ENCODE measurements at regions not wholly inside any gene's neighbourhood (a gene's known extent, or its start where the extent isn't known, plus 50 kb on each side); places are given as distances from the start of the nearest gene placed in this dataset.
"Not testable (repeated sequence)": the region's sequence is repeated elsewhere in the genome, so short reads cannot be mapped to it uniquely, and the experiment has no call there.

DNA sequence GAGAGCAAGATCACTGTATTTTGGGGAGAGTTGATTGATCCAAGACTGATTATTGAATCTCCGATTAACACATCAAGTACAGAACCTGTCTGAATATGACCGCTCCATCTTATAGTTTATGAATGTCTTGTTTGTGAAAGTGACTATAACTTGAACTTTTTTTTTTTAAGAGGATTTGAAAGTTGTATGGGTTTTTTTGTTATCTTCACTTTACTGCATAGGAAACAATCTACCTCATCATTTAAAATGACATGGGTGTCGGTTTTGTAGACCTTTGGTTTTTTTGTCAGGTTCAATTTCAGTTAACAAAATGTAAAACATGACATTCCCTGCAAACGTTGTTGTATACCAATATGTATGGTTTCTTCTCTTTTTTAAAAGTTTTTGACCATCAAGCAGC lies 103.0 kb upstream of the NUDT6 start:
- no peak for DNase-seq (ENCODE audit: extremely low read depth in 1 of 2, low read depth in 1 of 2)

- not testable (repeated sequence) for DNase-seq (ENCODE audit: extremely low read depth in 1 of 2, low read depth in 1 of 2)
Measured at GRCh38 chr4:123026015-123026414, 103.6 kb upstream of the NUDT6 start.

- no peak for DNase-seq (ENCODE audit: extremely low read depth in 1 of 2, low read depth in 1 of 2)
Measured at GRCh38 chr4:123031664-123032063, 109.3 kb upstream of the NUDT6 start.

- DNase-seq (ENCODE audit: extremely low read depth in 1 of 2, low read depth in 1 of 2): no peak
Measured at GRCh38 chr4:123034023-123034422, 111.6 kb upstream of the NUDT6 start.

GRCh38 chr4:123035239-123035638 lies 112.8 kb upstream of the NUDT6 start:
- no peak for DNase-seq (ENCODE audit: extremely low read depth in 1 of 2, low read depth in 1 of 2)

DNA sequence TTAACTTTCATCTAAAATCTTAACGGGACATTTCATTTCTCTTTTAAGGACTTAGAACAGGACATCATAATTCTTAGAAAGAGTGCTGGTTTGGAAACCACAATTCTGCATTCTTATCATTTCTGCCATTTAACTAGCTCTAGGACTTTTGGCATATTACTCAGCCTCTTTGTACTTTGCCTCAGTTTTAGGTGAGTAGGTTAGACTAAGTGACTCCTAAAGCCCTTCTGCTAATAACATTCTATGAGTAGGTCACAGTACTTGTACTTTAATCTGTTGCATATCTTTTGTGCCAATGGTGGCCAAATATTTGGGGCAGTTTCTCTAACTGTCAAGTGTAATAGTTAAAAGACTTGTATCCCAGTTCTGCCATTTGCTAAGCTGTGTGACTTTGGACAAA lies 115.4 kb upstream of the NUDT6 start:
- no peak for DNase-seq (ENCODE audit: extremely low read depth in 1 of 2, low read depth in 1 of 2)

- no peak for DNase-seq (ENCODE audit: extremely low read depth in 1 of 2, low read depth in 1 of 2)
Measured at GRCh38 chr4:123042095-123042494, 119.7 kb upstream of the NUDT6 start.

DNA sequence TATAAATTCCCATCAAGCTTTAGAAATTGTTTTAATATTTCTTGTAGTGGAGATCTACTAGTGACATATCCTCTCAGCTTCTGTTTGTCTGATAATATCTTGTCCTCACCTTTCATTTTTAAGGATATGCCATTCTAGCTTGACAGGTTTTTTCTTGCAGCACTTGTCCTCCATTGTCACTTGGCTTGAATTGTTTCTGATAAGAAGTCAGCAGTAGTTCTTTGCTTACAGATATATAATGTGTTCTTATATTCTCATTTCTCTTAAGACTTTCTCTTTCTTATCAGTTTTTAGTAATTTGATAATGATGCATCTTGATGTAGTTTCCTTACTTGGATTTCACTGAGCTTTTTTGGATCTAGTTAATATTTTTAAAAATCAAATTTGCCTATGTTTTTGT lies 120.6 kb upstream of the NUDT6 start:
- DNase-seq (ENCODE audit: extremely low read depth in 1 of 2, low read depth in 1 of 2): no peak

- DNase-seq (ENCODE audit: extremely low read depth in 1 of 2, low read depth in 1 of 2): no peak
Measured at GRCh38 chr4:123043793-123044425, 121.5 kb upstream of the NUDT6 start.

DNA sequence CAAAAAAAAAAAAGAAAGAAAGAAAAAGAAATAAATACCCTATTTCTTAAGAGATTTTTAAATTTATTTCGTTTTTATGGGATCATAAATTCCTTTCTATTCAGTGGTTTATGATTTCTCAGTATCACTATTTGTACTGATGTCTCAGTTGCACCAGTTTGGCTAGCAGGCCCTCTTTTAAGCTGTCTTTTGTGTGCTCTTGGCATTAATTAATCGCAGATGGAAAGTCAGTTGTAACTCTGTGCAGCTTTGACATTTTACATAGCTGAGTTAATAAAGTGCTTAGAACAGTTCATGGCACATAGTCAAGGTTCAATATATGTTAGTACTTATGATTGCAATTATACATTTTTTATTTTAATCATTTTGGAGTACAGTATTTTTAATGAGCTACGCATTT lies 123.7 kb upstream of the NUDT6 start:
- DNase-seq (ENCODE audit: extremely low read depth in 1 of 2, low read depth in 1 of 2): no peak

GRCh38 chr4:123050018-123050417 lies 127.6 kb upstream of the NUDT6 start:
- no peak for DNase-seq (ENCODE audit: extremely low read depth in 1 of 2, low read depth in 1 of 2)

- no peak for DNase-seq (ENCODE audit: extremely low read depth in 1 of 2, low read depth in 1 of 2)
Measured at GRCh38 chr4:123052007-123052406, 129.6 kb upstream of the NUDT6 start.

- DNase-seq (ENCODE audit: extremely low read depth in 1 of 2, low read depth in 1 of 2): no peak
Measured at GRCh38 chr4:123055943-123056342, 133.5 kb upstream of the NUDT6 start.

- no peak for DNase-seq (ENCODE audit: extremely low read depth in 1 of 2, low read depth in 1 of 2)
Measured at GRCh38 chr4:123060039-123060770, 137.8 kb upstream of the NUDT6 start.

GRCh38 chr4:123064390-123064789 lies 142.0 kb upstream of the NUDT6 start:
- no peak for DNase-seq (ENCODE audit: extremely low read depth in 1 of 2, low read depth in 1 of 2)

- DNase-seq (ENCODE audit: extremely low read depth in 1 of 2, low read depth in 1 of 2): no peak
Measured at GRCh38 chr4:123068081-123068480, 145.7 kb upstream of the NUDT6 start.

DNA sequence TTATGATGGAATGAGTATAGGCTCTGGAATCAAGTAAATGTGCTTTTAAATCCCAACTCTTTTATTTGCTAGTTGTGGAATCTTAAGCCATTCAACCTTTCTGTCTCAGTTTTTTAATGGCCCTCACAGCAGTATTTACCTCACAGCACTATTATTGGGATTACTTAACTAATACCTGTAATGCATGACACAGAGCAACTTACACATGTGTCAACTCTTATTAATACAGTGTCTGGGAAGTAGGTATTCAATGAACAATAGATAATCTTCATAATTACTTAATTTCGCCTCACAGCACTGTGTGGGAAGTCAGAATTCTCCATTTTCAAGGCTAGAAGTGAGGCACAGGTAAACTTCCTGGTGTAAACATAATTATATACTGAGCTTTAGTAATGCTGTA lies 149.7 kb upstream of the NUDT6 start:
- no peak for DNase-seq (ENCODE audit: extremely low read depth in 1 of 2, low read depth in 1 of 2)

DNA sequence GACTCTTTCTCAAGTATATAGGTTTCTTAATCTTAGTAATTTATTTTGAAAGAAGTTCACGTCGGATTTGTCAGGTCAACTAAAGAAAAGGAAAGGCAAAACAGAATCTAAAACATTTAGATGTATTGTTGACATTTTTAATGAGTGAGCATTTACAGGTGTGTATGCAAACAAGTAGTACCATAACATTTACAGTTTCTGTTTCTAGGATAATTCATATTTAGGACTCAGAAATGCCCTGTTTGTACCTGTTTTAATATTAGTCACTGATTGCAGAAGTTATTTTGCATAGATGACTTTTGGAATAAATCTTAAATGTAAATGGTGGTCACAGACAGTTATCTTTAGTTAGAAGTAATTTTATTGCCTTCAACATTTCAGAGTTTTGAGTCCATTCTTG lies 151.3 kb upstream of the NUDT6 start:
- no peak for DNase-seq (ENCODE audit: extremely low read depth in 1 of 2, low read depth in 1 of 2)

GRCh38 chr4:123077330-123077729 lies 154.9 kb upstream of the NUDT6 start:
- no peak for DNase-seq (ENCODE audit: extremely low read depth in 1 of 2, low read depth in 1 of 2)

DNA sequence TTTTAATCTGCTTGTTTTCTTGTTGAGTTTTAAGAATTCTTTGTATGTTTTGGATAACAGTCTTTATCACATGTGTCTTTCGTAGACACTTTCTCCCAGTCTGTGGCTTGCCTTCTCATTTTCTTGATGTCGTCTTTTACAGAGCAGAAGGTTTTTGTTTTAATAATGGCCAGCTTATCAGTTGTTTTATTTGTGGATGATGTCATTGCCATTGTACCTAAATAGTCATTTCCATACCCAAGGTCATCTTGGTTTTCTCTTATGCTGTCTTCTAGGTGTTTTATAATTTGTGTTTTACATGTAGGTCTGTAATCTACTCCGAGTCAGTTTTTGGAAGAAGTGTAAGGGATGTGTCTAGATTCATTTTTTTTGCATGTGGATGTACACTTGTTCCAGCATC lies 159.6 kb upstream of the NUDT6 start:
- DNase-seq (ENCODE audit: extremely low read depth in 1 of 2, low read depth in 1 of 2): no peak

GRCh38 chr4:123083646-123084045 lies 161.2 kb upstream of the NUDT6 start:
- DNase-seq (ENCODE audit: extremely low read depth in 1 of 2, low read depth in 1 of 2): no peak

- DNase-seq (ENCODE audit: extremely low read depth in 1 of 2, low read depth in 1 of 2): no peak
Measured at GRCh38 chr4:123088501-123088900, 166.1 kb upstream of the NUDT6 start.

GRCh38 chr4:123090886-123091285 lies 168.5 kb upstream of the NUDT6 start:
- DNase-seq (ENCODE audit: extremely low read depth in 1 of 2, low read depth in 1 of 2): no peak

Data from stimulated activated CD8-positive, alpha-beta memory T cell treated with anti-CD3 and anti-CD28 coated beads, Interleukin-7, amount 100 ng/mL, for 48 hours (primary cell).